A673 (cell line): ENCODE measurements at regions not wholly inside any gene's neighbourhood (a gene's known extent, or its start where the extent isn't known, plus 50 kb on each side); places are given as distances from the start of the nearest gene placed in this dataset.
"Not testable (repeated sequence)": the region's sequence is repeated elsewhere in the genome, so short reads cannot be mapped to it uniquely, and the experiment has no call there.

Experiments
- CTCF ChIP-seq: fragments of 300-800, 200-600 bp; sonication (generic); conservative IDR thresholded peaks from 2 replicates; pipeline ENCODE4 v1.5.1; 2017; ENCODE audit warnings: low read depth, mild to moderate bottlenecking, antibody characterized with exemption, low read length, moderate library complexity, mixed read lengths
- EZH2 ChIP-seq: fragments of 200-600 bp; sonication (generic); IDR thresholded peaks from 2 replicates; pipeline ENCODE4 v1.6.1; 2017; ENCODE audit warnings: borderline replicate concordance, low read depth, mild to moderate bottlenecking, mixed read lengths, antibody characterized with exemption, low read length; ENCODE audit not compliant: poor library complexity, severe bottlenecking

- TF ChIP-seq CTCF, EZH2: not testable (repeated sequence)
Measured at GRCh38 chr14:38538053-38538452, 282.2 kb upstream of the CLEC14A start.
